NB4 (cell line): ENCODE measurements at regions not wholly inside any gene's neighbourhood (a gene's known extent, or its start where the extent isn't known, plus 50 kb on each side); places are given as distances from the start of the nearest gene placed in this dataset.

Experiments
- DNase-seq: peaks from one replicate; pipeline ENCODE4 v3.0.0; 2010; ENCODE audit warnings: low read depth
- H3K4me3 ChIP-seq: one replicate; pipeline ENCODE4 v1.5.1; 2011; ENCODE audit warnings: mild to moderate bottlenecking, low read depth, low read length, moderate library complexity
- CTCF ChIP-seq: IDR thresholded peaks from one replicate; pipeline ENCODE4 v1.5.1; 2012; ENCODE audit warnings: low read depth, low read length
- MAX ChIP-seq: IDR thresholded peaks from 2 replicates; pipeline ENCODE4 v1.6.1; 2011; ENCODE audit warnings: low read depth, low read length
- MYC ChIP-seq: IDR thresholded peaks from 2 replicates; pipeline ENCODE4 v1.6.1; 2011; ENCODE audit warnings: low read depth, low read length
- POLR2A ChIP-seq: IDR thresholded peaks from 2 replicates; pipeline ENCODE4 v1.6.1; 2011; ENCODE audit warnings: mild to moderate bottlenecking; ENCODE audit not compliant: insufficient read length; ENCODE audit errors: extremely low read depth

- no peak overlapping the region for H3K4me3 ChIP-seq
- no peak for DNase-seq
- TF ChIP-seq CTCF (no peak), MAX (no peak), MYC (no peak), POLR2A (no peak)
Measured at GRCh38 chr2:38439863-38440262, 62.8 kb upstream of the ATL2 start.

- TF ChIP-seq POLR2A (no peak), CTCF (no peak), MAX (no peak), MYC (no peak)
- DNase-seq: no peak
- H3K4me3 ChIP-seq: no peak overlapping the region
Measured at GRCh38 chr2:38438883-38439612, 62.0 kb upstream of the ATL2 start.

GRCh38 chr2:38438133-38438882, 61.2 kb upstream of the ATL2 start:
- no peak for TF ChIP-seq MAX
- no peak for TF ChIP-seq CTCF
- no peak for TF ChIP-seq POLR2A
- TF ChIP-seq MYC: no peak
- DNase-seq: no peak
- no peak overlapping the region for H3K4me3 ChIP-seq

GRCh38 chr2:38436227-38436664, 59.2 kb upstream of the ATL2 start:
- no peak for DNase-seq
- H3K4me3 ChIP-seq: no peak overlapping the region
- TF ChIP-seq POLR2A (no peak), CTCF (no peak), MAX (no peak), MYC (no peak)

GRCh38 chr2:38435775-38436174, 58.7 kb upstream of the ATL2 start:
- no peak overlapping the region for H3K4me3 ChIP-seq
- DNase-seq: no peak
- no peak for TF ChIP-seq CTCF
- TF ChIP-seq MYC: no peak
- TF ChIP-seq MAX: no peak
- no peak for TF ChIP-seq POLR2A
